ENCODE measurements at regions not wholly inside any gene's neighbourhood (a gene's known extent, or its start where the extent isn't known, plus 50 kb on each side); places are given as distances from the start of the nearest gene placed in this dataset.

- DNase-seq = no peak
- TF ChIP-seq CTCF (IDR thresholded peaks at IDR 0.05) = no peak
- Histone ChIP-seq H3K27ac (no peak overlapping the region), H3K4me1 (no peaks in the 10 kb centered on the region), H3K9me3 (no peaks in the 10 kb centered on the region), H3K27me3 (no peaks in the 10 kb centered on the region), H3K4me3 (no peak overlapping the region), H3K36me3 (no peaks in the 10 kb centered on the region)
- intact Hi-C loops (cut with DNase I) = no loop called here
- no peak for ATAC-seq
Observed at GRCh38 chr5:174293481-174293880, 248.0 kb downstream of the NSG2 start.

GRCh38 chr5:174294891-174295620, 249.6 kb downstream of the NSG2 start:
- no peak for TF ChIP-seq CTCF (IDR thresholded peaks at IDR 0.05)
- intact Hi-C loops (cut with DNase I) = no loop called here
- ATAC-seq = no peak
- no peak overlapping the region for H3K27ac ChIP-seq
- H3K4me3 ChIP-seq = no peak overlapping the region
- H3K4me1 ChIP-seq = no peaks in the 10 kb centered on the region
- no peak for DNase-seq
- no peaks in the 10 kb centered on the region for H3K27me3 ChIP-seq
- no peaks in the 10 kb centered on the region for H3K9me3 ChIP-seq
- H3K36me3 ChIP-seq = no peaks in the 10 kb centered on the region

GRCh38 chr5:174295702-174296436, 250.4 kb downstream of the NSG2 start:
- H3K4me1 ChIP-seq = no peaks in the 10 kb centered on the region
- H3K27me3 ChIP-seq = no peaks in the 10 kb centered on the region
- ATAC-seq = no peak
- intact Hi-C loops (cut with DNase I) = no loop called here
- no peak for DNase-seq
- H3K36me3 ChIP-seq = no peaks in the 10 kb centered on the region
- no peak overlapping the region for H3K4me3 ChIP-seq
- TF ChIP-seq CTCF (IDR thresholded peaks at IDR 0.05) = no peak
- no peaks in the 10 kb centered on the region for H3K9me3 ChIP-seq
- H3K27ac ChIP-seq = no peak overlapping the region

- no peaks in the 10 kb centered on the region for H3K4me1 ChIP-seq
- ATAC-seq = no peak
- no peaks in the 10 kb centered on the region for H3K9me3 ChIP-seq
- TF ChIP-seq CTCF (IDR thresholded peaks at IDR 0.05) = no peak
- intact Hi-C loops (cut with DNase I) = no loop called here
- peaks cover 4% of the 10 kb centered on the region for H3K27me3 ChIP-seq
- H3K27ac ChIP-seq = no peak overlapping the region
- no peak for DNase-seq
- no peak overlapping the region for H3K4me3 ChIP-seq
- no peaks in the 10 kb centered on the region for H3K36me3 ChIP-seq
Observed at GRCh38 chr5:174300118-174300940, 254.8 kb downstream of the NSG2 start.

GRCh38 chr5:174300941-174301761, 255.6 kb downstream of the NSG2 start:
- DNase-seq (no peak), ATAC-seq (no peak)
- Histone ChIP-seq H3K4me1 (no peaks in the 10 kb centered on the region), H3K4me3 (no peak overlapping the region), H3K27me3 (peaks cover 4% of the 10 kb centered on the region), H3K27ac (no peak overlapping the region), H3K9me3 (no peaks in the 10 kb centered on the region), H3K36me3 (no peaks in the 10 kb centered on the region)
- no peak for TF ChIP-seq CTCF (IDR thresholded peaks at IDR 0.05)
- intact Hi-C loops (cut with DNase I) = no loop called here

Data from upper lobe of right lung (tissue), 1 donor.